GM12878 (cell line): ENCODE measurements at regions not wholly inside any gene's neighbourhood (a gene's known extent, or its start where the extent isn't known, plus 50 kb on each side); places are given as distances from the start of the nearest gene placed in this dataset.
"Not testable (repeated sequence)": the region's sequence is repeated elsewhere in the genome, so short reads cannot be mapped to it uniquely, and the experiment has no call there.

Experiments
- ATAC-seq: fragments of 200-7000 bp; cut with Tn5 transposase; 3 replicates; pipeline ENCODE4 v1.9.1; 2020; ENCODE audit warnings: mild to moderate bottlenecking, moderate library complexity
- BruUV-seq: library from RNA; stranded (reverse); fragments of 400-500 nt; replicated peaks from 2 replicates; lab custom pipeline; 2021; lab: Mats Ljungman, UMichigan
- CTCF ChIA-PET: fragments of 300-600 bp; sonication (Branson Sonifier 250); formaldehyde crosslinking; extraction: SDS; loops from one replicate; lab custom pipeline; 2021; ENCODE audit warnings: inconsistent platforms; lab: Yijun Ruan, JAX
- POLR2A ChIA-PET: fragments of 350-600 bp; formaldehyde crosslinking; extraction: SDS; loops from one replicate; lab custom pipeline; 2021; ENCODE audit warnings: inconsistent platforms; lab: Charles Lee
- RAD21 ChIA-PET: fragments of 300-600 bp; sonication (Branson Sonifier 250); formaldehyde crosslinking; loops from one replicate; lab custom pipeline; 2023; ENCODE audit warnings: antibody characterized with exemption; ENCODE audit not compliant: unreplicated experiment; lab: Charles Lee
- SMC1A ChIA-PET: fragments of 300-600 bp; sonication (Branson Sonifier 250); formaldehyde crosslinking; loops from one replicate; lab custom pipeline; 2023; ENCODE audit not compliant: unreplicated experiment, uncharacterized antibody; lab: Charles Lee
- DNase-seq: peaks from one replicate; pipeline ENCODE4 v3.0.0-alpha.2; 2011; ENCODE audit warnings: low read depth, low spot score
- FAIRE-seq: peaks from 3 replicates; lab custom pipeline; 2011; peaks lifted over from hg19 to GRCh38; lab: Jason Lieb, UNC
- H2AFZ ChIP-seq: 2 replicates; pipeline ENCODE4 v1.6.0; 2011; ENCODE audit warnings: low read depth, low read length, control low read depth; ENCODE audit not compliant: control insufficient read depth
- H3K27ac ChIP-seq: 2 replicates; pipeline ENCODE4 v1.5.1; 2011; ENCODE audit warnings: control low read depth; ENCODE audit not compliant: control insufficient read depth, insufficient read depth
- H3K27me3 ChIP-seq, 2 experiments: replicated peaks in 1 of 2; 2 replicates each; pipeline versions ENCODE4 v1.6.0 to v1.6.1; 2011; ENCODE audit warnings: low read length in 1 of 2; ENCODE audit not compliant: control insufficient read depth in 2 of 2, insufficient read depth in 2 of 2
- H3K36me3 ChIP-seq, 2 experiments: 2 replicates each; pipeline ENCODE4 v1.5.1; 2011; ENCODE audit warnings: low read length in 1 of 2; ENCODE audit not compliant: control insufficient read depth in 2 of 2, insufficient read depth in 2 of 2
- H3K4me1 ChIP-seq: 2 replicates; pipeline ENCODE4 v1.6.1; 2011; ENCODE audit warnings: mild to moderate bottlenecking, low read length, moderate library complexity, mixed read lengths; ENCODE audit not compliant: control insufficient read depth, insufficient read depth
- H3K4me2 ChIP-seq: 2 replicates; pipeline ENCODE4 v1.6.0; 2011; ENCODE audit warnings: control low read depth; ENCODE audit not compliant: control insufficient read depth, insufficient read depth
- H3K4me3 ChIP-seq: fragments of 200-600 bp; sonication (generic); 2 replicates; pipeline ENCODE4 v1.5.1; 2016
- H3K79me2 ChIP-seq: 2 replicates; pipeline ENCODE4 v1.6.0; 2011; ENCODE audit warnings: low read length; ENCODE audit not compliant: control insufficient read depth, insufficient read depth
- H3K9ac ChIP-seq: 2 replicates; pipeline ENCODE4 v1.8.0; 2011; ENCODE audit warnings: low read length, control low read depth, mixed read lengths; ENCODE audit not compliant: control insufficient read depth, insufficient read depth
- H3K9me3 ChIP-seq: replicated peaks from 3 replicates; pipeline ENCODE4 v1.5.1; 2011; ENCODE audit warnings: mild to moderate bottlenecking, low read length; ENCODE audit not compliant: control insufficient read depth, insufficient read depth
- H4K20me1 ChIP-seq: 2 replicates; pipeline ENCODE4 v1.6.0; 2011; ENCODE audit not compliant: control insufficient read depth, insufficient read depth
- E4F1 ChIP-seq: fragments of 450-650 bp; IDR thresholded peaks from 2 replicates; pipeline ENCODE4 v1.6.1; 2018; ENCODE audit warnings: borderline replicate concordance, mild to moderate bottlenecking; ENCODE audit not compliant: partially characterized antibody
- WGBS: methylation state at CpG from one replicate; pipeline ENCODE4 v1.1.6; 2016; ENCODE audit warnings: low lambda C conversion rate; ENCODE audit not compliant: insufficient replicate concordance, insufficient coverage; ENCODE audit errors: missing lambda C conversion rate; 5-methylcytosine and 5-hydroxymethylcytosine counted together
- in situ Hi-C: fragments of 300-500 bp; cut with MboI; formaldehyde crosslinking; loops from 9 replicates; pipeline ENCODE4 v1.14.3; 2018; ENCODE audit warnings: mixed read lengths
- intact Hi-C: fragments of 100-400 bp; cut with micrococcal nuclease; formaldehyde crosslinking; loops from one replicate; pipeline ENCODE4 v1.14.2; 2022; ENCODE audit not compliant: unreplicated experiment

GRCh38 chr2:77666251-77666980 lies 144.2 kb upstream of the LRRTM4 start:
- Histone ChIP-seq H3K27me3 (no peaks in the 10 kb centered on the region), H3K27ac (no peak overlapping the region), H3K36me3 (no peaks in the 10 kb centered on the region), H3K4me3 (no peak overlapping the region), H4K20me1 (no peaks in the 10 kb centered on the region), H3K4me1 (no peaks in the 10 kb centered on the region), H3K9me3 (no peaks in the 10 kb centered on the region), H3K4me2 (no peak overlapping the region), H3K79me2 (no peaks in the 10 kb centered on the region), H3K9ac (no peak overlapping the region), H2AFZ (no peak overlapping the region)
- ATAC-seq (no peak), DNase-seq (no peak), FAIRE-seq (no peak)
- no peak for TF ChIP-seq E4F1
- intact Hi-C loops: no loop called here
- no TSS peak for BruUV-seq
- POLR2A ChIA-PET: no interaction called here
- 8% methylated on average over 7 of the region's 7 CpGs for WGBS
- CTCF ChIA-PET: no interaction called here
- RAD21 ChIA-PET: no interaction called here
- in situ Hi-C loops: no loop called here
- SMC1A ChIA-PET: no interaction called here

DNA sequence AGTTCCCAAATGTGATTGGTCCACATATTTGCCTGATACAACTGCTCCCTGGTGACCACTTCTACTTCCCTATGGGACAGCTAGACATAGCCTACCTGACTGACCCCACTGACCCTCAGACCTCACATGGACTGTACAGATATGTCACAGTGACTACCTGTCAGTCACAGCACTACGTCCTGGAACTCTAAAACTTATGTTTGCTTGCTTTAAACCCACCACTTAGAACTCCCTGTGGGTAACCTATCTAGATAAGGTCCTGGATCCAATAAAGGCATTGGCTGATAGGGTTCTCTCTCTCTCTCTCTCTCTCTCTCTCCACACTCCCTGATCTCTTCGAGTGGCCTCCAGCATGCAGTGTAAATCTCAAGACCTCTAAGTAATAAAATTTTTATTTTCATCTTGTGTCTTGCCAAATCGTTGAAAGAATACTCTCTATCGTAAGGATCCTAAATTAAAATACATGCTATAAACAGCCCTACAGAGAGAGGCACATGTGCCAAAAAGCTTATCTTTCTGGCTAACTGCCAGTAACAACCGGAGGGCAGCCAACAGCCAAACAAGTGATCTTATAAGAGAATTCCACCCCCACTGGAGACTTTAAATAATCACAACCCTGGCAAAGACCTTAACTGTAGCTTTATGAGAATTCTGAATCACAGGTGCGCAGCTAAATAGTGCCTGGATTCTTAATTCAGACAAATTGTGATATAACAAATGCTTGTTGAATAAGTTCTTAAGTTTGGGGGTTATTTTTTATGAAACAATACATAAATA lies 162.6 kb upstream of the LRRTM4 start:
- FAIRE-seq, H3K9me3 ChIP-seq, CTCF ChIA-PET, H3K4me2 ChIP-seq, BruUV-seq, H4K20me1 ChIP-seq, H3K4me1 ChIP-seq, H3K4me3 ChIP-seq, SMC1A ChIA-PET, H3K79me2 ChIP-seq, ATAC-seq, H2AFZ ChIP-seq, H3K9ac ChIP-seq, in situ Hi-C loops, H3K27me3 ChIP-seq, H3K27ac ChIP-seq, H3K36me3 ChIP-seq, DNase-seq, intact Hi-C loops, RAD21 ChIA-PET, POLR2A ChIA-PET: not testable (repeated sequence)
- 33% methylated on average over 5 of the region's 6 CpGs for WGBS
